Fibroblast of lung (primary cell): ENCODE measurements at regions not wholly inside any gene's neighbourhood (a gene's known extent, or its start where the extent isn't known, plus 50 kb on each side); places are given as distances from the start of the nearest gene placed in this dataset.

Experiments used
- CTCF ChIP-seq, 2 donors: IDR thresholded peaks in 1 of 2; conservative IDR thresholded peaks in 1 of 2; 1 replicate in 1 of 2; 2 replicates in 1 of 2; pipeline ENCODE4 v1.5.1; 2011 to 2012; ENCODE audit warnings: low read length in 2 of 2, control low read depth in 1 of 2, inconsistent platforms in 1 of 2, low read depth in 1 of 2, mild to moderate bottlenecking in 1 of 2
- EZH2 ChIP-seq: IDR thresholded peaks from 2 replicates; pipeline ENCODE4 v1.5.1; 2012; ENCODE audit warnings: low read length, control low read depth, mild to moderate bottlenecking; ENCODE audit errors: missing control alignments

- TF ChIP-seq CTCF (conservative IDR thresholded peaks at IDR 0.05 in 1 of 2, IDR thresholded peaks at IDR 0.05 in 1 of 2; ENCODE audit: low read depth in 1 of 2, low read length in 2 of 2): peak in 1 of 2 donors; percentile 24
- no peak for TF ChIP-seq EZH2
These were observed 687.8 kb downstream of the IPMK start for GRCh38 chr10:57579926-57580325.
